HG03354 (cell line): ENCODE measurements at regions not wholly inside any gene's neighbourhood (a gene's known extent, or its start where the extent isn't known, plus 50 kb on each side); places are given as distances from the start of the nearest gene placed in this dataset.

Source experiments
- ATAC-seq: cut with Tn5 transposase; IDR thresholded peaks from one replicate; pipeline ENCODE4 v1.9.1; 2021; ENCODE audit warnings: mild to moderate bottlenecking; ENCODE audit not compliant: unreplicated experiment, poor library complexity, severe bottlenecking

GRCh38 chr5:158492841-158493242, 606.9 kb downstream of the EBF1 start:
- ATAC-seq: no peak

- ATAC-seq: no peak
These were observed 607.6 kb downstream of the EBF1 start for GRCh38 chr5:158492136-158492535.

GRCh38 chr5:158487664-158488063, 612.1 kb downstream of the EBF1 start:
- ATAC-seq: no peak

GRCh38 chr5:158487156-158487555, 612.6 kb downstream of the EBF1 start:
- no peak for ATAC-seq

- no peak for ATAC-seq
These were observed 613.1 kb downstream of the EBF1 start for GRCh38 chr5:158486566-158486965.

GRCh38 chr5:158485604-158486081, 614.1 kb downstream of the EBF1 start:
- no peak for ATAC-seq

- ATAC-seq: no peak
These were observed 614.7 kb downstream of the EBF1 start for GRCh38 chr5:158485047-158485446.

- ATAC-seq: no peak
These were observed 615.6 kb downstream of the EBF1 start for GRCh38 chr5:158484150-158484549.

GRCh38 chr5:158483281-158483860, 616.3 kb downstream of the EBF1 start:
- no peak for ATAC-seq

GRCh38 chr5:158482125-158482524, 617.6 kb downstream of the EBF1 start:
- ATAC-seq: no peak

GRCh38 chr5:158478139-158478538, 619.2 kb upstream of the CLINT1 start:
- ATAC-seq: no peak

- no peak for ATAC-seq
These were observed 618.3 kb upstream of the CLINT1 start for GRCh38 chr5:158477214-158477613.

- no peak for ATAC-seq
These were observed 614.2 kb upstream of the CLINT1 start for GRCh38 chr5:158473016-158473635.

- ATAC-seq: no peak
These were observed 612.6 kb upstream of the CLINT1 start for GRCh38 chr5:158471535-158471924.

GRCh38 chr5:158470764-158471534, 612.0 kb upstream of the CLINT1 start:
- no peak for ATAC-seq

GRCh38 chr5:158468444-158468843, 609.5 kb upstream of the CLINT1 start:
- ATAC-seq: no peak

- no peak for ATAC-seq
These were observed 607.2 kb upstream of the CLINT1 start for GRCh38 chr5:158466191-158466590.

GRCh38 chr5:158465086-158465972, 606.4 kb upstream of the CLINT1 start:
- no peak for ATAC-seq

- no peak for ATAC-seq
These were observed 605.4 kb upstream of the CLINT1 start for GRCh38 chr5:158464383-158464782.

GRCh38 chr5:158463938-158464337, 605.0 kb upstream of the CLINT1 start:
- ATAC-seq: no peak
